ENCODE measurements at regions not wholly inside any gene's neighbourhood (a gene's known extent, or its start where the extent isn't known, plus 50 kb on each side); places are given as distances from the start of the nearest gene placed in this dataset.

- no peak for ATAC-seq (ENCODE audit: low FRiP score)
- TF ChIP-seq, protein P1, sequence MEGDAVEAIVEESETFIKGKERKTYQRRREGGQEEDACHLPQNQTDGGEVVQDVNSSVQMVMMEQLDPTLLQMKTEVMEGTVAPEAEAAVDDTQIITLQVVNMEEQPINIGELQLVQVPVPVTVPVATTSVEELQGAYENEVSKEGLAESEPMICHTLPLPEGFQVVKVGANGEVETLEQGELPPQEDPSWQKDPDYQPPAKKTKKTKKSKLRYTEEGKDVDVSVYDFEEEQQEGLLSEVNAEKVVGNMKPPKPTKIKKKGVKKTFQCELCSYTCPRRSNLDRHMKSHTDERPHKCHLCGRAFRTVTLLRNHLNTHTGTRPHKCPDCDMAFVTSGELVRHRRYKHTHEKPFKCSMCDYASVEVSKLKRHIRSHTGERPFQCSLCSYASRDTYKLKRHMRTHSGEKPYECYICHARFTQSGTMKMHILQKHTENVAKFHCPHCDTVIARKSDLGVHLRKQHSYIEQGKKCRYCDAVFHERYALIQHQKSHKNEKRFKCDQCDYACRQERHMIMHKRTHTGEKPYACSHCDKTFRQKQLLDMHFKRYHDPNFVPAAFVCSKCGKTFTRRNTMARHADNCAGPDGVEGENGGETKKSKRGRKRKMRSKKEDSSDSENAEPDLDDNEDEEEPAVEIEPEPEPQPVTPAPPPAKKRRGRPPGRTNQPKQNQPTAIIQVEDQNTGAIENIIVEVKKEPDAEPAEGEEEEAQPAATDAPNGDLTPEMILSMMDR (IDR thresholded peaks at IDR 0.05) = no peak
- DNase-seq (ENCODE audit: low spot score) = no peak
Observed at GRCh38 chr13:64075543-64076271, 2660.1 kb upstream of the PCDH20 start.

DNA sequence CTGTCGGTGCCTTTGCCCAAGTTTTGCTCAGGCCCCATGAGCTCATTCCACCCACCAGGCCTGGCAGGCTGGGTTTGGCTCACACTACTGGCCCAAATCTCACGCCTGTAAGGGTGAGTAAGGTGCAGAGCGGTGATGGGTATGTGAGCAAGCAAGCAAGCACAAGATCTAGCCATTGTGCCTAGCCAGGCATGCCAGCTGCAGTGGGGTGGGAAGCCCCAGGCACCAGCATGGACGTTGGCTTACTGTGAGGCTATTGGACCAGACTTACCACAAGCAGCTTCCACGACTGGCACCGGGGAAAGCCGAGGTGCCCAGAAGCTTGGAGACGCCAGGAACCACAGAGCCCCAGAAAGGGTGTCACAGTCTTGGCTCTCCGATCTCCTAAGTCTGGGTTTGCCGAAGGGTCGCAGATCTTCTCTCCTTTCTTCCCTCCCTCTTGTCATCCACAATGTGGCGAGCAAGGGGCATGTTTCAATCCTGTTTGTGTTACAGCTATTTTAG lies 2659.4 kb upstream of the PCDH20 start:
- TF ChIP-seq, protein P1 (IDR thresholded peaks at IDR 0.05) = no peak
- no peak for ATAC-seq (ENCODE audit: low FRiP score)
- no peak for DNase-seq (ENCODE audit: low spot score)

DNA sequence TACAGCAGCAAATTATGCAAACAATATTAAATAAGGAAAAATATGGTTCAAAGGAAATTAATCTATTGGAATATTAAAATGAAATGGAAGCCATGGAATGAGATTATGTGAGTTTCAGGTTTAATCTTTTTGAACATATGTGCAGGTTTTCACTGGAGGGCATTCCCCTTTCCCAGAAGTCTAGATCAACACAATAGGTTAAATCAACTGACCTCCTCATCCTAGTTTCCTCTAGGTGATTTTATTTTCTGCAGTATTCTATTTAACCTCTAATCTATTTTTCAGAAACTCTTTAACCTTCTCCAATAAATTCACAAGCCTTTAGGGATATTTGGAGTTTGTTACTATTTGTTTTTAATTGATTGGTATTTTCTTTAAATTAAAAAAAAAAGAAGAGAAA lies 2657.6 kb upstream of the PCDH20 start:
- ATAC-seq (ENCODE audit: low FRiP score) (no peak), DNase-seq (ENCODE audit: low spot score) (no peak)
- TF ChIP-seq, protein P1 (IDR thresholded peaks at IDR 0.05) = no peak

GRCh38 chr13:64071352-64071751 lies 2655.7 kb upstream of the PCDH20 start:
- no peak for ATAC-seq (ENCODE audit: low FRiP score)
- DNase-seq (ENCODE audit: low spot score) = no peak
- TF ChIP-seq, protein P1 (IDR thresholded peaks at IDR 0.05) = no peak

GRCh38 chr13:64069892-64070291 lies 2654.2 kb upstream of the PCDH20 start:
- ATAC-seq (ENCODE audit: low FRiP score) (no peak), DNase-seq (ENCODE audit: low spot score) (no peak)
- TF ChIP-seq, protein P1 (IDR thresholded peaks at IDR 0.05) = no peak

GRCh38 chr13:64066711-64067110 lies 2651.1 kb upstream of the PCDH20 start:
- no peak for DNase-seq (ENCODE audit: low spot score)
- no peak for ATAC-seq (ENCODE audit: low FRiP score)
- TF ChIP-seq, protein P1 (IDR thresholded peaks at IDR 0.05) = no peak

DNA sequence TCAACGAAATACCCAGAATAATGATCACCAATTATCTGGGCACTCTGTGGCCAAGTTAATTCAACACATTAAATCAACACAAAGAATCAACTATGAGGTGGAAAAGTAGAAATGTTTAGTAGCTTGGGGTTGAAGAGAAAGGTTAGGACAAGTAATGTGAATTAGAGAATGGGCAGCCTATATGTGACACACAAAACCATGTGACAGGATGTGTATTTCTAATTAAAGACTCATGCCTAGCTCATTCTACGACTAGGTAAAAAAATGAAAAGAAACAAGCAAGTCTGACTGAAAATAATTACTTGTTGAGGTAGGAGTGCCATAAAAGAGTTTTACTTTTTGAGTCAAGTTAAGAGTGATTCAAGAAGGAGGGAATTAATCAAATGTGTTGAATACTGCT lies 2646.0 kb upstream of the PCDH20 start:
- no peak for DNase-seq (ENCODE audit: low spot score)
- no peak for ATAC-seq (ENCODE audit: low FRiP score)
- TF ChIP-seq, protein P1 (IDR thresholded peaks at IDR 0.05) = no peak

Data from omental fat pad (tissue), 3 donors.